ENCODE measurements at regions not wholly inside any gene's neighbourhood (a gene's known extent, or its start where the extent isn't known, plus 50 kb on each side); places are given as distances from the start of the nearest gene placed in this dataset.

- Histone ChIP-seq H3K27me3 (ENCODE audit: control insufficient read depth, insufficient read depth, low read length, poor library complexity, severe bottlenecking) (no peaks in the 10 kb centered on the region), H3K27ac (ENCODE audit: insufficient read depth, low read depth, low read length, poor library complexity, severe bottlenecking) (no peak overlapping the region), H3K36me3 (ENCODE audit: control insufficient read depth, insufficient read depth, low read length) (no peaks in the 10 kb centered on the region), H3K9me3 (ENCODE audit: control insufficient read depth, low read length) (no peaks in the 10 kb centered on the region), H3K4me1 (ENCODE audit: control insufficient read depth, insufficient read depth, low read length) (no peaks in the 10 kb centered on the region), H3K4me3 (ENCODE audit: insufficient read depth, low read depth, low read length) (no peak overlapping the region)
- WGBS, 2 experiments, result 96 to 100% methylated on average over 2 of the region's 2 CpGs
Observed at GRCh38 chr13:67619995-67620380, 389.9 kb upstream of the PCDH9 start.

GRCh38 chr13:67619351-67619994 lies 389.3 kb upstream of the PCDH9 start:
- Histone ChIP-seq H3K27me3 (ENCODE audit: control insufficient read depth, insufficient read depth, low read length, poor library complexity, severe bottlenecking) (no peaks in the 10 kb centered on the region), H3K9me3 (ENCODE audit: control insufficient read depth, low read length) (no peaks in the 10 kb centered on the region), H3K36me3 (ENCODE audit: control insufficient read depth, insufficient read depth, low read length) (no peaks in the 10 kb centered on the region), H3K27ac (ENCODE audit: insufficient read depth, low read depth, low read length, poor library complexity, severe bottlenecking) (no peak overlapping the region), H3K4me3 (ENCODE audit: insufficient read depth, low read depth, low read length) (no peak overlapping the region), H3K4me1 (ENCODE audit: control insufficient read depth, insufficient read depth, low read length) (no peaks in the 10 kb centered on the region)

GRCh38 chr13:67614579-67614978 lies 384.4 kb upstream of the PCDH9 start:
- H3K36me3 ChIP-seq (ENCODE audit: control insufficient read depth, insufficient read depth, low read length), result no peaks in the 10 kb centered on the region
- no peak overlapping the region for H3K27ac ChIP-seq (ENCODE audit: insufficient read depth, low read depth, low read length, poor library complexity, severe bottlenecking)
- no peaks in the 10 kb centered on the region for H3K27me3 ChIP-seq (ENCODE audit: control insufficient read depth, insufficient read depth, low read length, poor library complexity, severe bottlenecking)
- WGBS, 2 experiments, result no CpG with 5 or more reads among the region's 1 CpG
- H3K9me3 ChIP-seq (ENCODE audit: control insufficient read depth, low read length), result no peaks in the 10 kb centered on the region
- no peaks in the 10 kb centered on the region for H3K4me1 ChIP-seq (ENCODE audit: control insufficient read depth, insufficient read depth, low read length)
- H3K4me3 ChIP-seq (ENCODE audit: insufficient read depth, low read depth, low read length), result no peak overlapping the region

GRCh38 chr13:67614013-67614412 lies 383.9 kb upstream of the PCDH9 start:
- WGBS, 2 experiments, result 86 to 89% methylated on average over 6 to 7 of the region's 7 CpGs

GRCh38 chr13:67588607-67589006 lies 358.5 kb upstream of the PCDH9 start:
- Histone ChIP-seq H3K27ac (ENCODE audit: insufficient read depth, low read depth, low read length, poor library complexity, severe bottlenecking) (no peak overlapping the region), H3K9me3 (ENCODE audit: control insufficient read depth, low read length) (no peaks in the 10 kb centered on the region), H3K4me3 (ENCODE audit: insufficient read depth, low read depth, low read length) (no peak overlapping the region), H3K4me1 (ENCODE audit: control insufficient read depth, insufficient read depth, low read length) (no peaks in the 10 kb centered on the region), H3K27me3 (ENCODE audit: control insufficient read depth, insufficient read depth, low read length, poor library complexity, severe bottlenecking) (no peaks in the 10 kb centered on the region), H3K36me3 (ENCODE audit: control insufficient read depth, insufficient read depth, low read length) (no peaks in the 10 kb centered on the region)
- WGBS, 2 experiments, result 94 to 97% methylated on average over 4 of the region's 4 CpGs

More at GRCh38 chr13:67614013-67614412, 383.9 kb upstream of the PCDH9 start:
- H3K27me3 ChIP-seq (ENCODE audit: control insufficient read depth, insufficient read depth, low read length, poor library complexity, severe bottlenecking), result no peaks in the 10 kb centered on the region
- no peak overlapping the region for H3K4me3 ChIP-seq (ENCODE audit: insufficient read depth, low read depth, low read length)
- no peaks in the 10 kb centered on the region for H3K9me3 ChIP-seq (ENCODE audit: control insufficient read depth, low read length)
- no peak overlapping the region for H3K27ac ChIP-seq (ENCODE audit: insufficient read depth, low read depth, low read length, poor library complexity, severe bottlenecking)
- H3K4me1 ChIP-seq (ENCODE audit: control insufficient read depth, insufficient read depth, low read length), result no peaks in the 10 kb centered on the region
- H3K36me3 ChIP-seq (ENCODE audit: control insufficient read depth, insufficient read depth, low read length), result no peaks in the 10 kb centered on the region

- H3K4me3 ChIP-seq (ENCODE audit: insufficient read depth, low read depth, low read length), result no peak overlapping the region
- H3K4me1 ChIP-seq (ENCODE audit: control insufficient read depth, insufficient read depth, low read length), result no peaks in the 10 kb centered on the region
- WGBS, 2 experiments, result 100% methylated on average over 1 of the region's 1 CpG; no CpG with 5 or more reads in 1 of the 2 experiments
- no peak overlapping the region for H3K27ac ChIP-seq (ENCODE audit: insufficient read depth, low read depth, low read length, poor library complexity, severe bottlenecking)
- H3K9me3 ChIP-seq (ENCODE audit: control insufficient read depth, low read length), result no peaks in the 10 kb centered on the region
- no peaks in the 10 kb centered on the region for H3K27me3 ChIP-seq (ENCODE audit: control insufficient read depth, insufficient read depth, low read length, poor library complexity, severe bottlenecking)
- no peaks in the 10 kb centered on the region for H3K36me3 ChIP-seq (ENCODE audit: control insufficient read depth, insufficient read depth, low read length)
Observed at GRCh38 chr13:67577361-67577760, 347.2 kb upstream of the PCDH9 start.

GRCh38 chr13:67574320-67575233 lies 344.4 kb upstream of the PCDH9 start:
- Histone ChIP-seq H3K36me3 (ENCODE audit: control insufficient read depth, insufficient read depth, low read length) (no peaks in the 10 kb centered on the region), H3K4me3 (ENCODE audit: insufficient read depth, low read depth, low read length) (no peak overlapping the region), H3K27ac (ENCODE audit: insufficient read depth, low read depth, low read length, poor library complexity, severe bottlenecking) (no peak overlapping the region), H3K27me3 (ENCODE audit: control insufficient read depth, insufficient read depth, low read length, poor library complexity, severe bottlenecking) (no peaks in the 10 kb centered on the region), H3K9me3 (ENCODE audit: control insufficient read depth, low read length) (no peaks in the 10 kb centered on the region), H3K4me1 (ENCODE audit: control insufficient read depth, insufficient read depth, low read length) (no peaks in the 10 kb centered on the region)
- 89 to 95% methylated on average over 5 of the region's 5 CpGs for WGBS, 2 experiments

- Histone ChIP-seq H3K4me1 (ENCODE audit: control insufficient read depth, insufficient read depth, low read length) (no peaks in the 10 kb centered on the region), H3K27ac (ENCODE audit: insufficient read depth, low read depth, low read length, poor library complexity, severe bottlenecking) (no peak overlapping the region), H3K27me3 (ENCODE audit: control insufficient read depth, insufficient read depth, low read length, poor library complexity, severe bottlenecking) (no peaks in the 10 kb centered on the region), H3K4me3 (ENCODE audit: insufficient read depth, low read depth, low read length) (no peak overlapping the region), H3K36me3 (ENCODE audit: control insufficient read depth, insufficient read depth, low read length) (no peaks in the 10 kb centered on the region), H3K9me3 (ENCODE audit: control insufficient read depth, low read length) (no peaks in the 10 kb centered on the region)
- WGBS, 2 experiments, result 93 to 97% methylated on average over 4 of the region's 4 CpGs
Observed at GRCh38 chr13:67568205-67568604, 338.1 kb upstream of the PCDH9 start.

- no peak overlapping the region for H3K4me3 ChIP-seq (ENCODE audit: insufficient read depth, low read depth, low read length)
- no peaks in the 10 kb centered on the region for H3K36me3 ChIP-seq (ENCODE audit: control insufficient read depth, insufficient read depth, low read length)
- no peaks in the 10 kb centered on the region for H3K4me1 ChIP-seq (ENCODE audit: control insufficient read depth, insufficient read depth, low read length)
- no peaks in the 10 kb centered on the region for H3K27me3 ChIP-seq (ENCODE audit: control insufficient read depth, insufficient read depth, low read length, poor library complexity, severe bottlenecking)
- H3K27ac ChIP-seq (ENCODE audit: insufficient read depth, low read depth, low read length, poor library complexity, severe bottlenecking), result no peak overlapping the region
- WGBS, 2 experiments, result 93 to 100% methylated on average over 1 of the region's 2 CpGs
- H3K9me3 ChIP-seq (ENCODE audit: control insufficient read depth, low read length), result no peaks in the 10 kb centered on the region
Observed at GRCh38 chr13:67557642-67558241, 327.6 kb upstream of the PCDH9 start.

GRCh38 chr13:67557118-67557517 lies 327.0 kb upstream of the PCDH9 start:
- Histone ChIP-seq H3K36me3 (ENCODE audit: control insufficient read depth, insufficient read depth, low read length) (no peaks in the 10 kb centered on the region), H3K9me3 (ENCODE audit: control insufficient read depth, low read length) (no peaks in the 10 kb centered on the region), H3K27ac (ENCODE audit: insufficient read depth, low read depth, low read length, poor library complexity, severe bottlenecking) (no peak overlapping the region), H3K27me3 (ENCODE audit: control insufficient read depth, insufficient read depth, low read length, poor library complexity, severe bottlenecking) (no peaks in the 10 kb centered on the region), H3K4me3 (ENCODE audit: insufficient read depth, low read depth, low read length) (no peak overlapping the region), H3K4me1 (ENCODE audit: control insufficient read depth, insufficient read depth, low read length) (no peaks in the 10 kb centered on the region)
- WGBS, 2 experiments, result no CpG with 5 or more reads among the region's 1 CpG
